Stimulated activated naive CD8-positive, alpha-beta T cell treated with anti-CD3 and anti-CD28 coated beads, Interleukin-15, Interleukin-2, amounts not matched to agents 100 U/mL and 50 U/mL, for 24 hours (primary cell): ENCODE measurements at regions not wholly inside any gene's neighbourhood (a gene's known extent, or its start where the extent isn't known, plus 50 kb on each side); places are given as distances from the start of the nearest gene placed in this dataset.
"Not testable (repeated sequence)": the region's sequence is repeated elsewhere in the genome, so short reads cannot be mapped to it uniquely, and the experiment has no call there.

ENCODE experiments used
- ATAC-seq: fragments of 150-1000 bp; cut with Tn5 transposase; one replicate; pipeline ENCODE4 v1.10.0; 2021
- DNase-seq: peaks from one replicate; pipeline ENCODE4 v3.0.0; 2021

DNA sequence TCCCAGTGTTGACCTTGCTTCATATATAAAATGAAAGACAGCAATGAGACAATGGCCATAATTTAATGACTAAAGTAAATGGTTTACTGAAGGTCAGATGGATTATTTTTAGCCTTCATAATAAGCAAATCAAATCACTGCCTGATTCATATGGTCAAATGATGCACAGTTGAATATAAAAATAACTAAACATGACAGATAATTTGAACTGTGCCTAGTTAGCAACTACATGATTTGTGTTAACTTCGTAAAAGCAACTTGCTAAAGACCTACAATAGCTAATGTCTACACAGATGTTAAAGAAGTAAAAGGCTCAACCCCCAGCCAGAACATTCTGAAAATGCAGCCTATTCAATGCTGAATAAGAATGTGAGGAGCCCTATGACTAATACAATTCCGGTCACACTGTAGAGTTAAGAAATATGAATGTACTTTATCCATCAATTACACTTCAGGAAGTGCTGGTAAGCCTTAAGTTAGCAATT lies 590.8 kb upstream of the CDH2 start:
- no peak for DNase-seq

DNA sequence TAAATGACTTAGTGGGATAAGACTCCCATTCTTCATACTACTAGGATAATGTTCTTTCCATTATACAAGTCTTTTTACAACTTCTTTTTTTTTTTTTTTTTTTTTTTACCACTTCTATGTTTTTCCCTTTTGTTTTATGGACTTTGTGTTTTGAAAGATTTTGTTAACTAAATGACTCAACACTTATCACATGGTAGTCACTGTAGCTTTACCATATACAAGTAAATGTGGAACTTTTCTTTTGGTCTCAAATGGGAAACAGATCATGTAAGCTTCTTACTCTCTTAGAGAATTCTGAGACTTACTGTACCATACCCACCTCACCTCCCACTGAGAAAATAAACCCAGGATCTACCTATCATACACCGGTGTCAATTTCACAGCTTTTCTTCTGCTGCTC lies 590.3 kb upstream of the CDH2 start:
- ATAC-seq (no peak), DNase-seq (no peak)

More for the DNA sequence above, 590.8 kb upstream of the CDH2 start:
- ATAC-seq: no peak

DNA sequence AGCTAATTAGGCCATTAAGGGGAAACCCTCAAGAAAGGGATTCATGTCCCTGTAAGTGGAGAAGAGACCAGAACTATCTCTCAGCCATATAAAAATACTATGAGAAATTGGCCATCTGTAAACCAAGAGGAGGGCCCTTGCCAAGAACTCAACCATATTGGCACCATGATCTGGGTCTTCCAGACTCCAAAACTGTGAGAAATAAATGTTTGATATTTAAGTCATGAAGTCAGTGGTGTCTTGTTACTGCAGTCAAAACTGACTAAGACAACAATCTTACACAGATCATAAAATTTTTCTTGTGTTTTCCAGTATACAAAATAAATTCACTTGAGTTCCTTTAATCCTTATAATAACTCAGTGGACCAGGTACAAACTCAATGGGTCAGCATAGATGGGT lies 589.8 kb upstream of the CDH2 start:
- ATAC-seq (no peak), DNase-seq (no peak)

DNA sequence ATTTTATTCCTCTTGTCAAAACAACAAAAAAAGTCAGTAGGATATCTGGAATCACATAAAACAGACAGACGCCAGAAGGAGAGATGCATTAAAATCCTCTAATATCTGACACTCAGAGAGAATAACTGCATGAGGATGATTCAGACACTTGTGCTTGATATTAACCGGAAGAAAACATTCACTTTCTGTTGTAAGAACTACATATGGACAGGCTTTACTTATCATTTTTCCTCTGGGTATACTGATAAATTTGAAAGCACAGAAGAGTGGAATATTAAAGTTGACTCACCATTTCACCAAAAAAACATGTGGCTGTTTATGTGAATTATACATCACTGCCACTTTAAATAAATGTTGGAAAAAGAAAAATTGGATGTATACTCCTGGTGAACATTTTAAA lies 589.1 kb upstream of the CDH2 start:
- ATAC-seq: no peak
- no peak for DNase-seq

DNA sequence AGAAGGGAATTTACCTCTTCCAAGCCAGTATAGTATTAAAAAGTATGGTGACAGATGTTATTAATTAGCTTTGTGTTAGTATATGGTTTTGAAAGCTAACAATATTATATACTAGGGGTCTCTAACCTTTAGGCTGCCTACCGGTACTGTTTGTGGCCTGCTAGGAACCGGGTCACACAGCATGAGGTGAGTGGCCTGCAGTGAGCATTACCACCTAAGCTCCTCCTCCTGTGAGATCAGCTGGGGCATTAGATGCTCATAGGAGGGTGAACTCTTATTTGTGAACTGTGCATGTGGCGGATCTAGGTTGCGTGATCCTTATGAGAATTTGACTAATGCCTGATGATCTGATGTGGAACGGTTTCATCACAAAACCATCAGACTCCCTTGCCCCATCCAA lies 583.4 kb upstream of the CDH2 start:
- DNase-seq (no peak), ATAC-seq (no peak)

DNA sequence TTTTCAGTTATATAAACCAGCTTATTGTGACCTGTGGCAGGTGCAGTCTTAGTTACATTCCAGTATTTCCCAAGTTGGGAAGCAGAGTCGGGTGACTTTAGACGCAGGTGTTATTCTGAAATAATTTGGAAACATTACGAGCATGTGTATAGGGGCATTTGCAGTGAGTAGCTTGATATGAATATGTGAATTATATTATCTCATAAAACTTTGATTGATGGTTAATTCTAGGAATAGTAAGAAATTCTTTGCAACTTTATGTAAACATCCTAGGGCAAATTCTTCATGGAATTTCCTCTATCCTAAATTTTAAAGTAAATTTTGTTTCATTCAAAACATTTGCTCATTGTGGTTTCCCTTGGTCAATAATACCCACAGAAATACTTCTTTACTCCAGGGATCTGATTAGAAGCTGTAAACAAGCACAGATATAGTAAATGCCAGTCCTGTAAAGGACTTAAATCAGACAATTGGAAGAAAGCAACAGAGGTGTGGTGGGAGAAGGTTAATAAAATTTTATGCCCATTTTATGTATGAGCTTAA lies 580.6 kb upstream of the CDH2 start:
- ATAC-seq: no peak

DNA sequence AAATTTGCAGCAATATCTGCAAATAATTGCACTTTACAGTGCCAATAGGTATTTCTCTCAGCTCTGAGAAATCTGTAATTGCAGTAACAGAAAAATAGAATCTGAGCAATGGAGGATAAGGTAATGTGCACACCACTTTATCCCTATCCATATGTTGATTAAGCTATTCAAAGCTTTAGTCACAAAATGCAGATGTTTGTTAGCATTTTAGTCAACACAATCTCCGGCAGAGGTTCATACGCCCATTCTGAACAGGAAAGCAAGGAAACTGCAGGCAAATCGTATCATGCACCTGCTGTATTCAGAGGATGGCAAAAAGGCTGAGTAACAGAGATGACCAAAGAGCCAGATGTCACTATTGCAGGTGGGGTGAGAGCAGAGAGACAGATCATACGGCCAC lies 566.2 kb upstream of the CDH2 start:
- no peak for DNase-seq
- ATAC-seq: no peak

More for the DNA sequence above, 580.6 kb upstream of the CDH2 start:
- no peak for DNase-seq

DNA sequence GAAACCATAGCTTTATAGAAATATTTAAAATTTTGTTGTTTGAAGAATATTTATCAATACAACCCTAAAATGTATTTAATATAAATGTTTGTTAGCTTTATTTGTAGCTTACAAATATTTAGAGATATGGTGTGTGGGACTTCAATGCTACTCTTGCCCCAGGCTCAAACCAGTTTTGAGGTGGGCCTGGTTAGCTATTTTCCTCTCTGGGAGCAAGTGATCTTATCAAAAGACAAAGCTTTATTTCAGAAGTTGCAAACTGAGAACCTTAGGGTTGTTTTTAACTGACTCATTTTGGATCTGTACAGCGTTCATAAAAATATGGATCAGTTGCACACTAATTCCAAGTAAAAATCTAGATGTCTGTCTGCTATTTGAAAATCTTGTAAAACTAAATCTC lies 563.6 kb upstream of the CDH2 start:
- no peak for DNase-seq
- no peak for ATAC-seq

DNA sequence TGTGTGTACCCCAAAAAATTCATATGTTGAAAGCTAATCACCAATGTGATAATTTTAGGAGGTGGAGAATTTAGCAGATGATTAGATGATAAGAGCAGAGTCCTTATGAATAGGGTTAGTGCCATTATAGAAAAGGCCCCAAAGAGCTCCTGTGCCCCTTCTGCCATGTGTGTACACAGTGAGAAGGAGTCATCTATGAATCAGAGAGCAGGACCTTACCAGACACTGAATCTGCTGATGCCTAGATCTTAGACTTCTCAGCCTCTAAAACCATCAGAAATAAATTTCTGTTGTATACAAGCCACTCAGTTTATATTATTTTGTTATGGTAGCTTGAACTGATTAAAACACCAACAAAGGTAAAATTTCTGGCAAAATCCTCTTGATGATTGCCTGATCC lies 560.0 kb upstream of the CDH2 start:
- DNase-seq (no peak), ATAC-seq (no peak)

DNA sequence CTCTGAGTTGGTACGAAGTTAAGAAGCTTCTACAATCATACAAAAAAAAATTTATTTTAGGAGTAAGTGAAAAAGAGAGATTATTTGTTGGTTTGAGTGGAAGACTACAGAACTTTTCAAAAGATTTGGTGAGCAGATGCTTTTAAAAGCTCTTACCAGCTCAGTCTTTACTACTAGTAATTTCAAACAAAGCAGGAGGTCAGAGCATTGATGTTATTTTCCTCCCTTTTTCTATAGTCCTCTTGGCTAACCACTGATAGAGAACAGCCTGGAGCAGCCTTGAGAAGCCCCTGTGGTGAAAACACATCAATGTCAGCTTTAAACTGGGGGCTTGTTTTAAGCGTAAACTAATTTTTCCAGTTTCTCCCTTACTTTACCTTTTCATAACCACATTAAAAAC lies 559.3 kb upstream of the CDH2 start:
- no peak for DNase-seq
- ATAC-seq: no peak

DNA sequence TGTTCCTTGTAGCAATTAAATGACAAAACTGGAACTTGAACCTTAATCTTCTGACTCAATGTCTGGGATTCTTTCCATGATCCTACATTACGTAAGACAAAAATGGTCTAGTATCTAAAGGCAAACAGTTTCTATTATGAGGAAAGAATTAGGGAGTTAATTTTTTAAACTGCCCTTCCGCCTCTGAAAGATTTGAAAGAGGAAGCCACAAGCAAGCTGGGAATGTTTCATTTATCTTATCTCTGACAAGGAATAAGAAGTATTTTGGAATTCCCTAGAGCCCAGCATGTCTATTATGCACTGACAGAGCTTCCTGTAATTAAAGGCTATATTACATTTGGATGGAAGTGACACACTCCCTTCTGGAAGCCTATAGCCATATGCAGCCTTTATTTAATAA lies 558.8 kb upstream of the CDH2 start:
- DNase-seq (no peak), ATAC-seq (no peak)

DNA sequence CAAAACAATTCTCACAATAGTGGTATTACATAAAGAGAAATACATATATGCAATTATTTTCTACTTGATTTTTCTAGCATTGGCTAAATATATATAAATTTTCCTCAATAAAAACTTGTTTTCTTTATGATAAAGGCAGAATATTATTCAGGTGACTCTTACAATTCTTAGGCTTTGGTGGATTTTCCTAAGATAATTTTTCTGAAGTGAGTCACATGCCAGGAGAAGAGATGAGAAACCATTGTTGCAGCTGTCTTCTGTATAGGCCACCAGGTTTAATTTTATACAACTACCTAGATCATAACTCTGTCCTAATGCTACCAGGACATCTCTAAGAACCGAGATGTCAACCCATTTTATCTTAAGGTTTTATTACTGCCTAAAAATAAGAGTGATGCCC lies 552.4 kb upstream of the CDH2 start:
- DNase-seq: no peak

DNA sequence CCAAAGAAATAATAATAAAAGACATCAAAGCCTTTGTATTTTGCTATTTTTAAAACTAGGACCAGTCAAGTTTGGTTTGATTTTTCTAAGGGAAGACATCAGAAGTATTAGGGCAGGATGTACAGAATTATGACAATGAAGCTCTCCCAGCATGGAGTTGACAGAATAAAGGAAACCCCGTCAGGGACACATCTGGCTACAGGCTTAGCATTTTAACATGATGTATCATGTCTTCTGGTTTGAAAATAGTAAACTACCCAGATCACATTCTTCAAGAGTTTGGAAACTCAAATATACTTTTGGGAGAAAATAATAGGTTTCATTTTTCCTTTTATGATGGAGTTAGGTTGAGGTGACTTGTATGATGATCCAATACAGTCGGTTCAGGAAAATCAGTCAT lies 552.0 kb upstream of the CDH2 start:
- ATAC-seq (no peak), DNase-seq (no peak)

More for the DNA sequence above, 552.4 kb upstream of the CDH2 start:
- no peak for ATAC-seq

DNA sequence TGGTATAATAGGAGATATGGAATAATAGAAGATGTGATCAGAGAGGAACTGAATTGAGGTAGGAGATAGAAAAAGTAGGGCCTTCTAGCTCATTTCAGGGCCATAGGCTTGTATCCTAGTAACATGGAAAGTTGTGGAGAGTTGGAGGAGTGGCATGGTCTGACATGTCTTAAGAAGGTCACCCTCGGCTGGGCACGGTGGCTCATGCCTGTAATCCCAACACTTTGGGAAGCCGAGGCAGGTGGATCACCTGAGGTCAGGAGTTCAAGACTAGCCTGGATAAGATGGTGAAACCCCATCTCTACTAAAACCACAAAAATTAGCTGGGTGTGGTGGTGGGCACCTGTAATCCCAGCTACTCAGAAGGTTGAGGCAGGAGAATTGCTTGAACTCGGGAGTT lies 550.3 kb upstream of the CDH2 start:
- ATAC-seq: not testable (repeated sequence)

DNA sequence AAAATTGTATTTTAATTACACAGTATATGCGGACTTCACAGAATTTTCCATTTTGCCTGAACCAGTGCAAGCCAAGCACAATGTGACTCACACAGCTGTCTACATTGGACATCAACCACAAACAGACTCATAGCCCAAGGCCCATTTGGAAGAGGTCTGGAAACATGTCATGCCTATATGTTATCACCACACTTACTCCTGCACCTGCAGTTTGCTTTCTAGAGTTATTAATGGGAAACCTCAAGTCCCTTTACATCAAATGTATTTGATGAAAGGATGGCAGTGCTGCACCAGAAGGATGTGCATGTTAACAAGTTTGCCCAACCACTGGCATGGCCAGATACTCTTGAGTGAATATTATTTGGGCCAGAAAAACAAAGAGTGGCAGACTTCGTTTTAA lies 548.9 kb upstream of the CDH2 start:
- no peak for ATAC-seq
- no peak for DNase-seq

More for the DNA sequence above, 550.3 kb upstream of the CDH2 start:
- not testable (repeated sequence) for DNase-seq

DNA sequence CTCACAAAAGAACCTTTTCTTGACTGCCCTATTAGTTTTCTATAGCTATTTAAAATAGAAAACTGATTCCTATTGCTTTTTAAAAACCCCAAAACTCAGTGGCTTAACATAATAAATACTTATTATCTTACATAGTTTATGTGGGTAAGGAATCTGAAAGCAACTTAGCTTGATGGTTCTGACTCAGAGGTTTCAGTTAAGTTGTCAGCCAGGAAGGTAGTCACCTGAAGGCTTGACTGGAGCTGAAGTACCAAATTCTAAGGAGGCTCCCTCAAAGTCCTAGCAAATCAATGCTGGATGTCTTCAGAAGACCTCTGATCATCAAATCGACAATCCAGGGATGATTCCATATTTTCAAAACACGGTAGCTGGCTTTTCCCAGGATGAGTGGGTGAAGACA lies 546.6 kb upstream of the CDH2 start:
- DNase-seq (no peak), ATAC-seq (no peak)

DNA sequence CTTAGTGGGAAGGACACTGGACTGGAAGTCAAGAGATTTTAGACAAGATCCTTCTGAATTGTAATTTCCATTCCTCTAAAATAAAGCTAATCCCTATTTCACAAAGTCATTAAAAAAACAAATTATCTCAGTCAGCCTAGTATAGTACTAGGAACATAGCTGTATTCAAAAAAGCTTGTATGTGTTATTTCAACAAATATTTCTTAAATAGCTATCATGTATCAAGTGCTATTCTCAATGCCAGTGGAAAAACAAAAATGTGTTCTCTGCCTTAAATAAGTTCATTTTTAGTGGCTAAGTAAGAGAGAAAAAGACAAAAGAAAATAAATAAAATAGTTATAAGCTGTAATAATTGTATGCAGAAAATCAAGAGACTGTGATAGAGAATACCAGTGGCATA lies 541.8 kb upstream of the CDH2 start:
- DNase-seq: no peak
- ATAC-seq: no peak

DNA sequence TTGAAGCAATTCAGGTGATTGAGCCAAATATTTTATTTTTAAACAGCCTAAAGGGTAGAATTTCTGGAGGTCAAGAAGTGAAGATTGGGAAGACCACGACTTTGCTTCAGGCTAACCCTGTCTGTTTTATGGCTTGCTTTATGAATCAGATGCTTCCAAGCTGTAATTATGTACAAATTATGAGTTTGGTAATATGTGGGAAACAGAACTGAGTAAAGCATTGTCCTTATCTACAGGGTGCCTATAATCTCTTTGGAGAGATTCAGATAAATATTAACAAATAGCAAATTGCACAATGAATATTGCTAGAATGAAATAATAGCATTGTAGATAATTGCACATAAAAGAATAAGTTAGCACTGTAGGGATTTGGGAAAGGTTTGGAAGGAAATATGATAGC lies 539.4 kb upstream of the CDH2 start:
- ATAC-seq (no peak), DNase-seq (no peak)

DNA sequence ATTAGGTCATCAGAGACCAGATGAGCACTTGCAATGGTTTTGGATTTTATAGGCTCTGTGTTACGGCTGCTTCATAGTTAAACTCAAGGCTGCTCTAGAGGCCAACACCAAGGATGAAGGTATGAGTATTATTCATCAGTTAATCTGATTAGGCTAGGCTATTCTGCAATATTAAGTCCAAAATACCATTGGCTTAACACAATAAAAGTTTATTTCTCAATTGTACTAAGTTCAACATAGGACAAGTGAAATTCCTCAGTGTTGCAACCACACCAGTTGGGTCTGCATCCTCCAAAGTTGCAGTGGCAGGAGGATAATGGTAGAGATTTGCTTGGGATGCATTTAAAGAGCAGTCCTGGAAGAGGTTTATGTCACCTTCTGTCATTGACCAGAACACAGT lies 538.3 kb upstream of the CDH2 start:
- ATAC-seq: no peak
- DNase-seq: no peak

DNA sequence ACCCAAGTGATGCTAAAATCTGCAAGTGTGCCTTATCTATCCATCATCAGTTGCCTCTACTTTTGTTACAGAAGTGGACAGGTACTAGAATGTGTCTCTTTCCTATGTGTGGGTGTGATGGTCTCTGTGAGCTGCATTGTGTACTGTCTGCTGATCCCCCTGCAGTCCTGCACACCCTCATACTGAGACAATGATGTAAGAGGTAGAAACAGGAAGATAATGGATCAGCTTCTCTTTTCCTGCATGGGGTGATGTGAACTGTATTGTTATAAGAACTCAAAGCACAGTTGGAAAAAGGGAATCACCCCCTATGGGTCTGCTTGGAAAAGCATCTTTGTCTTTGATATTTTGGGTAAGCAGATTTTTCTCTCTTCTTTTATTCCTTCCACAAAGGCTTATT lies 537.6 kb upstream of the CDH2 start:
- ATAC-seq (no peak), DNase-seq (no peak)

DNA sequence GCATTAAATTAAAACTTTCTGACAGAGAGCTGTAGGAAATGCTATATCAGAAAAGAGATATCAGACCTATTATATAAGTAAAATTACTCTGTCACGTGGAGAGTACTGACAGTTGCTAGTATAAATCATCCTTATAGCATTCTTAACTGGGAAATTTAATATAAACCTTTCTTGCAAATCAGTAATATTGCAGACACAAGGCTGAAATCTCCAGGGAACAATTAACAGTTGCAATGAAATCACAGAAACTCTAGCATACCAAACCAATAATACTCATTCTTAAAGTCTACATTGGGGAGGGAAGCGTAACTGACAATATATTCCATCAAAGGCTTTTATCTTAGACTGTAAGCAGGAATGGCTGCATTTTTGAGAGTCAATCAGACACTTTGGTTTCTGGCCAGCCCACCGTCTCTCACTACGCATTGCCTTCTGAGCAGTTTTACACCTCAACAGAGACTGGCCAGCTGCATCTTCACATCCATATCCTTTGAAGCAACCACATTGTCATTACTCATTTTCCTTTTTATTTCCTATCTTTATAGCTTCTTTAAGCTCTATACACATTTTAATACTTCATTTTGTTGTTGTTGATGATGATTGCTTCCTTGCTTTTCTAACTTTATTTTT lies 536.0 kb upstream of the CDH2 start:
- no peak for ATAC-seq
- no peak for DNase-seq

DNA sequence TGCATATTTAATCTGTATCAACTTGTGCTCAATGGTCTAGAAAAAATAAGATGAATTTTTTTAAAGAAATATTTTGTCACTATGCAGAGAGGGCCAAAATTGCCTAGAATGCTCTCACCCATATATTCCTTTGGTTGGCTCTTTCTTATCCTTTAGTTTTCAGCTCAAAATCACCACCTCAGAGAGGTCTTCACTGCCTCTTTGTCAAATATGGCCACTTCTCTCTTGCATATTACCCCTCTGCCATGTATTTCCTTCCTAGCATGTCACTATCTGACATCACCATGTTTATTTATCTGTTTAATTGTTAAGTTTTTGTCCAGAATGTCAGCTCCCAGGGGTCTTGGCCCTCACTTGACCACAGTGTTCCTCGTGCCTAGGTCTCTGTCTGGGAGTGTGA lies 535.2 kb upstream of the CDH2 start:
- DNase-seq (no peak), ATAC-seq (no peak)

DNA sequence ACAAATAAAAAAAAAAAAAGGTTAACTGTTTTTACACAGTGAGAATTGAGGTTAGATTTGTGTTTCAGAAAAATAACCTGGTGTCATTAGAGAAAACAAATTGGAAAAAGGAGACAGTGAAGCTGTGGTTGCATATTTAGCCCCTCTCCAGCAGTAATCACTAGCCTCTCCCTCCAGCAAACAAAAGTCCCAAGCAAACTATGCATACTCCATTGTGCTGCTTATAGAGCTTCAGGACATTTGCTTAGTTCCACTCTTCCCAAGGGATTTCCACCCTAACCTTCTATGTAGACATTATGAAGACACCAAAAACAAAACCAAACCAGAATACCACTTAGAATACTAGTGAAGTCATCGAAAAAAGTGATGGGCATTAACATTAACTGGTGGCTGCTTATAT lies 534.2 kb upstream of the CDH2 start:
- DNase-seq (no peak), ATAC-seq (no peak)

DNA sequence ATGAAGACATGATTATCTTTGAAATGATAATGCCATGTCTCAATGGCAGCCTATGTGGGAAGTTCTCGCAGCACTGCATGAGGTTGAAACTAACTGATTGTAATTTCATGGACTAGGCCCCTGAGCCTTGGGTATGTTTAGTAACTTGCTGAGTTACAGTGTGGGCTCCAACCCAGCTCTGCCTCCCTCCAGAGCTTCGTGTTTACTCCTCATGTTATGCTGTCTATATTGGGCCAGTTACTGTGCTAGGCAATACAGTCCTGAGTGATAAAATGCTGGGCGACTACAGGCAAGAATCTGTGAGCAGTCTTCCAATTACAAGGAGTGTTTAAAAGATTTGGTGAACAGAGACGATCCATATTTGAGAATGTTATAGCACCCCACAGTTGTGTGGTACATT lies 530.1 kb upstream of the CDH2 start:
- DNase-seq (no peak), ATAC-seq (no peak)

DNA sequence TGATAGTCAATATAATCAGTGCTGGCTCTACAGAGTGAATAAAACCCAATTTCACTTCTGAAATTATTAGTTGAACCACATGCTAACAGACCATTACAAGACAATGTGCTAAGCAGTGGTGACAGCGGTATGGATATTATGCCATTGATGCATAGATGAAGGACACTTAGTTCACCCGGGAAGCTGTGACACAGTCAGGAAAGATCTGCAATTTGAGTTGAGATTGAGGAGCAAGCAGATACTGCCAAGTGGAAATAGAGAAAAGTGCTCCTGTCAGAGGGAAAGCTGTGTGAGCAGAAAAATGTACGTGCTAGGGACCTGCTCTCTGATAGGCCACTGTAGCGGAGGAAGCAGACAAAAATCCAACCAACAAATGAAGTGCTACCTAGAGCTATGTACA lies 529.5 kb upstream of the CDH2 start:
- no peak for DNase-seq
- no peak for ATAC-seq
